ENCODE measurements at regions not wholly inside any gene's neighbourhood (a gene's known extent, or its start where the extent isn't known, plus 50 kb on each side); places are given as distances from the start of the nearest gene placed in this dataset.
"Not testable (repeated sequence)": the region's sequence is repeated elsewhere in the genome, so short reads cannot be mapped to it uniquely, and the experiment has no call there.

GRCh38 chr12:25382311-25383106, 131.8 kb upstream of the KRAS start:
- no peak for DNase-seq

- DNase-seq = peak; percentile 65
Measured at GRCh38 chr12:25377469-25378177, 126.9 kb upstream of the KRAS start.

GRCh38 chr12:25376985-25377384, 126.3 kb upstream of the KRAS start:
- DNase-seq = no peak

GRCh38 chr12:25376407-25376806, 125.7 kb upstream of the KRAS start:
- no peak for DNase-seq

- DNase-seq = no peak
Measured at GRCh38 chr12:25372969-25373817, 122.5 kb upstream of the KRAS start.

GRCh38 chr12:25372002-25372401, 121.3 kb upstream of the KRAS start:
- DNase-seq = no peak

GRCh38 chr12:25368557-25368956, 117.8 kb upstream of the KRAS start:
- DNase-seq = no peak

GRCh38 chr12:25366122-25366521, 115.4 kb upstream of the KRAS start:
- DNase-seq = no peak

GRCh38 chr12:25365340-25365730, 114.6 kb upstream of the KRAS start:
- DNase-seq = no peak

- DNase-seq = peak; percentile 67
Measured at GRCh38 chr12:25364529-25365339, 114.0 kb upstream of the KRAS start.

GRCh38 chr12:25362646-25363045, 111.9 kb upstream of the KRAS start:
- no peak for DNase-seq

GRCh38 chr12:25361511-25361910, 110.8 kb upstream of the KRAS start:
- no peak for DNase-seq

- no peak for DNase-seq
Measured at GRCh38 chr12:25357595-25357994, 106.9 kb upstream of the KRAS start.

- DNase-seq = not testable (repeated sequence)
Measured at GRCh38 chr12:25352942-25353341, 102.2 kb upstream of the KRAS start.

- no peak for DNase-seq
Measured at GRCh38 chr12:25352083-25352918, 101.6 kb upstream of the KRAS start.

GRCh38 chr12:25348593-25348895, 97.8 kb upstream of the KRAS start:
- DNase-seq = no peak

- no peak for DNase-seq
Measured at GRCh38 chr12:25347716-25348592, 97.2 kb upstream of the KRAS start.

- DNase-seq = not testable (repeated sequence)
Measured at GRCh38 chr12:25341877-25342276, 91.1 kb upstream of the KRAS start.

GRCh38 chr12:25337916-25338315, 87.2 kb upstream of the KRAS start:
- no peak for DNase-seq

GRCh38 chr12:25332143-25332542, 81.4 kb upstream of the KRAS start:
- DNase-seq = no peak
